Fibroblast of the aortic adventitia (primary cell): ENCODE measurements at regions not wholly inside any gene's neighbourhood (a gene's known extent, or its start where the extent isn't known, plus 50 kb on each side); places are given as distances from the start of the nearest gene placed in this dataset.

Experiments used
- DNase-seq: peaks from one replicate; pipeline ENCODE4 v3.0.0-alpha.2; 2010; ENCODE audit warnings: low read depth
- H3K4me3 ChIP-seq: 2 replicates; pipeline ENCODE4 v1.5.1; 2011; ENCODE audit warnings: low read depth, mild to moderate bottlenecking, control low read depth, low read length, moderate library complexity
- CTCF ChIP-seq: IDR thresholded peaks from 2 replicates; pipeline ENCODE4 v1.5.1; 2011; ENCODE audit warnings: mild to moderate bottlenecking, low read length, control low read depth, inconsistent platforms; ENCODE audit not compliant: insufficient read depth

- no peak overlapping the region for H3K4me3 ChIP-seq
- TF ChIP-seq CTCF, result no peak
- DNase-seq, result no peak
Observed at GRCh38 chr9:87083986-87084385, 136.7 kb upstream of the GAS1 start.

- DNase-seq, result no peak
- H3K4me3 ChIP-seq, result no peak overlapping the region
- no peak for TF ChIP-seq CTCF
Observed at GRCh38 chr9:87084407-87084806, 137.1 kb upstream of the GAS1 start.

- TF ChIP-seq CTCF, result no peak
- no peak for DNase-seq
- no peak overlapping the region for H3K4me3 ChIP-seq
Observed at GRCh38 chr9:87085073-87085472, 137.8 kb upstream of the GAS1 start.

- no peak overlapping the region for H3K4me3 ChIP-seq
- DNase-seq, result no peak
- no peak for TF ChIP-seq CTCF
Observed at GRCh38 chr9:87085521-87085920, 138.2 kb upstream of the GAS1 start.

- H3K4me3 ChIP-seq, result no peak overlapping the region
- no peak for DNase-seq
- no peak for TF ChIP-seq CTCF
Observed at GRCh38 chr9:87086221-87086818, 139.0 kb upstream of the GAS1 start.

GRCh38 chr9:87087197-87087596 lies 139.9 kb upstream of the GAS1 start:
- no peak overlapping the region for H3K4me3 ChIP-seq
- DNase-seq, result peak; percentile 52
- TF ChIP-seq CTCF, result no peak

- H3K4me3 ChIP-seq, result no peak overlapping the region
- TF ChIP-seq CTCF, result no peak
- DNase-seq, result no peak
Observed at GRCh38 chr9:87088192-87088591, 140.9 kb upstream of the GAS1 start.
